ENCODE measurements at regions not wholly inside any gene's neighbourhood (a gene's known extent, or its start where the extent isn't known, plus 50 kb on each side); places are given as distances from the start of the nearest gene placed in this dataset.

DNA sequence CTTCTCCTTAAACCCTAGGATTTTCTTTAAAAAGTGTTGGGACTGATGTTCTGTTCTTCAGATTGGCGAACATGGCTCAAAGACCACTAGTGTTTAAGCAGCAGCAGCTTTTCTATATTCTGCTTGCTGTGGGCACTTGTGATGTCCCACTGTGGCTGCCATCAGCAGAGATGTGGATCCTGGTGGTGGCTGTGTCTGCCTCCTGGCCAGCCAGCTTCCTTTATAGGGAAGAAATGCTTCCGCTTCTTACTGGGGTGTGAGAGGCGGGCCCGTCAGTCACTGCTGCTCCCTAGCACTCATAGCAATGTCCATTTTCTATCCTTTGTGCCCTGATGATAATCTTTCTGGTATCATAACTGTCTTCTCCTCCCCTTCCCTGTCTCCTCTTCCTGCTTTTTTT lies 66.7 kb upstream of the ESR1 start:
- no peak for DNase-seq (ENCODE audit: low spot score)
- intact Hi-C loops (cut with DNase I): no loop called here

- DNase-seq (ENCODE audit: low spot score): no peak
- intact Hi-C loops (cut with DNase I): no loop called here
These were observed 59.6 kb upstream of the ESR1 start for GRCh38 chr6:151747896-151748295.

DNA sequence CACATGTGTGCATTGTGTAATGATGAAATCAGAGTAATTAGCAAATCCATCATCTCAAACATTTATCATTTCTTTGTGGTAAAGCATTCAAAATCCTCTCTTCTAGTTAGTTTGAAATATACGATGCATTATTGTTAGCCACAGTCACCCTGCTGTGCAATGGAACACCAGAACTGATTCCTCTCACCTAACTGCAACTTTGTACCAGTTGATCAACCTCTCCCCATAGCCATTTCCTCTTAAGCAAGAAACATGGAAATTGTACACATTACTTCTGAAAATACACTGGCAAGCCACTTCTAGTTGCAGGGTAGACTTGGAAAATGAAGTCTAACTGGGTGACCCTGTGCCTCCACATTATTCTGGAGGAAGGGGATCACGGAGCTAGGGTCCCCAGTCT lies 58.1 kb upstream of the ESR1 start:
- DNase-seq (ENCODE audit: low spot score): no peak
- intact Hi-C loops (cut with DNase I): no loop called here

DNA sequence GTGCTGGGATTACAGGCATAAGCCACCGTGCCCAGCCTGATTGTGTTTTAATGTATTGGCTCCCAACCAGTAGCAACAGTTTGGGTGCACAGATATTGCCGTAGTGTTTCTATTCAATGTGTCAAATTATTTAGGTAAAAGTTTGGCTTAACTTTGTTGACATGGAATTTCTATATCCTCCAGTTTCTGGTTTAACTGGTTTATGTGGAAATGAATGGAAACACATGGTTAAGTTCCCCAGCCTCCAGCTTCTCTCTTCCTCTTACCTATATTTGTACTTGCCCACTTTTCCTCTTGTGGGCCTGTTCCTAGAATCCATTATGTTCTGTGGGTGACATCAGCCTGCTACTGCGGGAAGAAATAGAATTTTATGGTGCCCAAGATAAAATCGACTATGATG lies 53.9 kb upstream of the ESR1 start:
- no peak for DNase-seq (ENCODE audit: low spot score)
- intact Hi-C loops (cut with DNase I): no loop called here

DNA sequence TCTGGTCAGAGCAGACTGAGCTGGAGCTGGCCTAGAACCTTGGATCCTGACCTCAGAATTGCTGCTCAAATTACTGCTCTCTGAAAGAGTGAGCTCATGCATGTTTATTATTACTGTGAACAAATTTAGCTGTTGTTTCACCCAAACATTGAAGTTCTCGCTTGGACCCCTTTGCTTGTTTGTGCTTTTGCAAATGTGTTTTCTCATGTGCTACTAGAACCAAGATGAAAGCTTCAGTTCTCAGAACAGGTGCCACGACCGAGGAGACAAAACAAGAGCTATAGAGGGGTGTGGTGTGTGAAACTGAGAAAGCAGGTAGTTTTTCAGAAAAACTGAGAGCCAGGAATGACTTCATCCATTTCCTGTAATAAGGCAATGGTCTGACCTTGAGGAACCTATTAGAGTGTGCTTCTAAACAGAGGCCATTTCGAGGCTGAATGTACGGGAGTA lies 50.0 kb upstream of the ESR1 start:
- no peak for DNase-seq (ENCODE audit: low spot score)

More for the DNA sequence above, 50.0 kb upstream of the ESR1 start:
- intact Hi-C loops (cut with DNase I): no loop called here

Measured in cardiac septum (tissue), 1 donor.